H1 (cell line): ENCODE measurements at regions not wholly inside any gene's neighbourhood (a gene's known extent, or its start where the extent isn't known, plus 50 kb on each side); places are given as distances from the start of the nearest gene placed in this dataset.

Experiments used
- CTCF ChIA-PET: fragments of 300-600 bp; sonication (Branson Sonifier 250); formaldehyde crosslinking; loops from one replicate; lab custom pipeline; 2021; ENCODE audit not compliant: partially characterized antibody; lab: Charles Lee
- POLR2A ChIA-PET: fragments of 300-600 bp; sonication (Branson Sonifier 250); formaldehyde crosslinking; loops from one replicate; lab custom pipeline; 2021; ENCODE audit warnings: inconsistent platforms; ENCODE audit not compliant: partially characterized antibody; lab: Charles Lee
- DNase-seq, 2 experiments: peaks; one replicate each; pipeline versions ENCODE4 v3.0.0 to v3.0.0-alpha.2; 2010 to 2022; ENCODE audit warnings: low spot score in 2 of 2, low read depth in 1 of 2, mixed read lengths in 1 of 2
- FAIRE-seq: peaks from 2 replicates; lab custom pipeline; 2011; peaks lifted over from hg19 to GRCh38; lab: Jason Lieb, UNC
- H2AFZ ChIP-seq: 2 replicates; pipeline ENCODE4 v1.8.1; 2012; ENCODE audit warnings: low read length, inconsistent platforms
- H2AK5ac ChIP-seq: 2 replicates; pipeline ENCODE4 v1.6.1; 2013; ENCODE audit warnings: low read depth, low read length
- H2BK120ac ChIP-seq: replicated peaks from 2 replicates; pipeline ENCODE3; 2013; ENCODE audit warnings: low read depth, low read length, inconsistent platforms
- H2BK12ac ChIP-seq: 2 replicates; pipeline ENCODE4 v1.6.1; 2013; ENCODE audit warnings: low read depth, low read length
- H2BK15ac ChIP-seq: 2 replicates; pipeline ENCODE4 v1.6.1; 2013; ENCODE audit warnings: low read length
- H2BK20ac ChIP-seq: 2 replicates; pipeline ENCODE4 v1.6.1; 2013; ENCODE audit warnings: low read length
- H2BK5ac ChIP-seq: 2 replicates; pipeline ENCODE4 v1.6.1; 2013; ENCODE audit warnings: low read depth, low read length
- H3K14ac ChIP-seq: 2 replicates; pipeline ENCODE4 v1.6.1; 2013; ENCODE audit warnings: inconsistent platforms; ENCODE audit not compliant: insufficient read length
- H3K18ac ChIP-seq: 2 replicates; pipeline ENCODE4 v1.6.1; 2013; ENCODE audit warnings: low read length; ENCODE audit errors: extremely low read depth
- H3K23ac ChIP-seq: 2 replicates; pipeline ENCODE4 v1.6.1; 2013; ENCODE audit warnings: inconsistent platforms; ENCODE audit not compliant: insufficient read length
- H3K23me2 ChIP-seq: 2 replicates; pipeline ENCODE4 v1.6.1; 2013; ENCODE audit warnings: low read depth, low read length
- H3K27ac ChIP-seq: 2 replicates; pipeline ENCODE4 v1.6.1; 2011; ENCODE audit warnings: low read depth, low read length, inconsistent platforms
- H3K27me3 ChIP-seq, 4 experiments: replicated peaks in 1 of 4; 1 replicate in 1 of 4; 2 replicates in 3 of 4; pipeline versions ENCODE4 v1.6.1 to v1.8.1; 2011 to 2013; ENCODE audit warnings: low read length in 3 of 4, mild to moderate bottlenecking in 3 of 4, inconsistent platforms in 2 of 4, mixed read lengths in 2 of 4, moderate library complexity in 1 of 4; ENCODE audit not compliant: control insufficient read depth in 3 of 4, insufficient read depth in 3 of 4; ENCODE audit errors: extremely low read depth in 1 of 4
- H3K36me3 ChIP-seq, 4 experiments: 2 replicates each; pipeline versions ENCODE4 v1.6.1 to v1.8.1; 2011 to 2013; ENCODE audit warnings: mild to moderate bottlenecking in 4 of 4, low read length in 3 of 4, moderate library complexity in 2 of 4, control low read depth in 1 of 4, inconsistent platforms in 1 of 4; ENCODE audit not compliant: insufficient read depth in 4 of 4, control insufficient read depth in 2 of 4
- H3K4ac ChIP-seq: replicated peaks from 2 replicates; pipeline ENCODE3; 2013; ENCODE audit warnings: low read length, low read depth, mixed read lengths, inconsistent platforms; ENCODE audit not compliant: insufficient read length
- H3K4me1 ChIP-seq, 4 experiments: replicated peaks in 1 of 4; 1 replicate in 1 of 4; 2 replicates in 3 of 4; pipeline versions ENCODE4 v1.6.1 to v1.8.1; 2011 to 2013; ENCODE audit warnings: low read length in 3 of 4, inconsistent platforms in 2 of 4, mixed read lengths in 1 of 4; ENCODE audit not compliant: insufficient read depth in 4 of 4, control insufficient read depth in 3 of 4
- H3K4me2 ChIP-seq, 2 experiments: 2 replicates each; pipeline versions ENCODE4 v1.6.1 to v1.8.1; 2011 to 2013; ENCODE audit warnings: low read depth in 2 of 2, low read length in 2 of 2, control low read depth in 1 of 2, inconsistent platforms in 1 of 2, mild to moderate bottlenecking in 1 of 2; ENCODE audit not compliant: insufficient read depth in 1 of 2
- H3K4me3 ChIP-seq, 4 experiments: fragments of 200-600, 300-600 bp in 1 of 4; sonication (generic), shearing (Covaris generic), sonication (Bioruptor Twin) in 1 of 4; 2 replicates each; pipeline versions ENCODE4 v1.5.1 to v1.8.1; 2011 to 2016; ENCODE audit warnings: low read length in 4 of 4, low read depth in 3 of 4, control low read depth in 2 of 4, inconsistent platforms in 2 of 4, mild to moderate bottlenecking in 2 of 4, mixed read lengths in 1 of 4, moderate library complexity in 1 of 4; ENCODE audit not compliant: insufficient read depth in 2 of 4; ENCODE audit errors: extremely low read depth in 1 of 4
- H3K56ac ChIP-seq: replicated peaks from 2 replicates; pipeline ENCODE3; 2013; ENCODE audit warnings: low read depth, mild to moderate bottlenecking, mixed read lengths, low read length, inconsistent platforms; ENCODE audit not compliant: insufficient read length
- H3K79me1 ChIP-seq: 2 replicates; pipeline ENCODE4 v1.6.1; 2013; ENCODE audit warnings: low read depth, low read length, control low read depth
- H3K79me2 ChIP-seq, 2 experiments: 2 replicates each; pipeline versions ENCODE4 v1.6.1 to v1.8.1; 2012 to 2013; ENCODE audit warnings: low read length in 2 of 2, mild to moderate bottlenecking in 2 of 2, inconsistent platforms in 1 of 2; ENCODE audit not compliant: insufficient read depth in 2 of 2, control insufficient read depth in 1 of 2
- H3K9ac ChIP-seq, 4 experiments: replicated peaks in 1 of 4; 1 replicate in 1 of 4; 2 replicates in 3 of 4; pipeline versions ENCODE4 v1.6.1 to v1.8.1; 2011 to 2013; ENCODE audit warnings: low read depth in 3 of 4, low read length in 3 of 4, control low read depth in 2 of 4, mild to moderate bottlenecking in 2 of 4, moderate library complexity in 2 of 4, inconsistent platforms in 1 of 4; ENCODE audit errors: extremely low read depth in 1 of 4
- H3K9me3 ChIP-seq, 2 experiments: 2 replicates each; pipeline versions ENCODE4 v1.6.1 to v1.8.1; 2012 to 2013; ENCODE audit warnings: mild to moderate bottlenecking in 2 of 2, moderate library complexity in 2 of 2, control low read depth in 1 of 2, inconsistent platforms in 1 of 2, low read depth in 1 of 2, low read length in 1 of 2, mixed read lengths in 1 of 2; ENCODE audit not compliant: insufficient read depth in 2 of 2
- H4K20me1 ChIP-seq, 2 experiments: replicated peaks in 1 of 2; 2 replicates each; pipeline versions ENCODE3 to v1.8.1; 2011 to 2013; ENCODE audit warnings: inconsistent platforms in 2 of 2, low read length in 2 of 2, mild to moderate bottlenecking in 1 of 2; ENCODE audit not compliant: insufficient read depth in 2 of 2, control insufficient read depth in 1 of 2
- H4K5ac ChIP-seq: 2 replicates; pipeline ENCODE4 v1.6.1; 2013; ENCODE audit warnings: low read length, low read depth, mixed read lengths, inconsistent platforms; ENCODE audit not compliant: insufficient read length
- H4K8ac ChIP-seq: 2 replicates; pipeline ENCODE4 v1.8.0; 2013; ENCODE audit warnings: mild to moderate bottlenecking, moderate library complexity, low read length, inconsistent platforms; ENCODE audit not compliant: insufficient read depth; ENCODE audit errors: extremely low read depth
- H4K91ac ChIP-seq: replicated peaks from 2 replicates; pipeline ENCODE3; 2013; ENCODE audit warnings: low read length, mixed read lengths, inconsistent platforms; ENCODE audit not compliant: insufficient read length
- BACH1 ChIP-seq: IDR thresholded peaks from 2 replicates; pipeline ENCODE4 v1.6.1; 2012; ENCODE audit warnings: low read length, improper control_type of control experiment
- CBX5 ChIP-seq: fragments of 300-800, 300-1000 bp; sonication (generic); IDR thresholded peaks from 2 replicates; pipeline ENCODE4 v1.7.1; 2016; ENCODE audit warnings: antibody characterized with exemption, low read length, low read depth
- CHD2 ChIP-seq: IDR thresholded peaks from 2 replicates; pipeline ENCODE4 v1.6.1; 2012; ENCODE audit warnings: low read length, improper control_type of control experiment
- RXRA ChIP-seq: IDR thresholded peaks from 2 replicates; pipeline ENCODE4 v1.6.1; 2011; ENCODE audit warnings: low read depth, mild to moderate bottlenecking, low read length, moderate library complexity; ENCODE audit not compliant: insufficient read depth
- TAF1 ChIP-seq: IDR thresholded peaks from 2 replicates; pipeline ENCODE4 v1.6.1; 2011; ENCODE audit warnings: mild to moderate bottlenecking, low read depth, low read length
- TBP ChIP-seq: IDR thresholded peaks from 2 replicates; pipeline ENCODE4 v1.6.1; 2011; ENCODE audit warnings: low read depth, low read length, improper control_type of control experiment
- WGBS, 2 experiments: shearing (Covaris generic) in 1 of 2; methylation state at CpG; one replicate each; pipeline versions ENCODE4 v1.1.6 to v1.1.7; 2013 to 2015; ENCODE audit warnings: low lambda C conversion rate in 2 of 2, mixed read lengths in 2 of 2, inconsistent platforms in 1 of 2, low coverage in 1 of 2, missing lambda C conversion rate in 1 of 2; ENCODE audit not compliant: insufficient replicate concordance in 2 of 2, insufficient coverage in 1 of 2, insufficient read length in 1 of 2; ENCODE audit errors: extremely low coverage in 1 of 2, missing lambda C conversion rate in 1 of 2; 5-methylcytosine and 5-hydroxymethylcytosine counted together
- TF ChIP-seq, protein P1 (sequence below): IDR thresholded peaks from 2 replicates; pipeline ENCODE4 v1.6.1; 2012; ENCODE audit warnings: inconsistent platforms

DNA sequence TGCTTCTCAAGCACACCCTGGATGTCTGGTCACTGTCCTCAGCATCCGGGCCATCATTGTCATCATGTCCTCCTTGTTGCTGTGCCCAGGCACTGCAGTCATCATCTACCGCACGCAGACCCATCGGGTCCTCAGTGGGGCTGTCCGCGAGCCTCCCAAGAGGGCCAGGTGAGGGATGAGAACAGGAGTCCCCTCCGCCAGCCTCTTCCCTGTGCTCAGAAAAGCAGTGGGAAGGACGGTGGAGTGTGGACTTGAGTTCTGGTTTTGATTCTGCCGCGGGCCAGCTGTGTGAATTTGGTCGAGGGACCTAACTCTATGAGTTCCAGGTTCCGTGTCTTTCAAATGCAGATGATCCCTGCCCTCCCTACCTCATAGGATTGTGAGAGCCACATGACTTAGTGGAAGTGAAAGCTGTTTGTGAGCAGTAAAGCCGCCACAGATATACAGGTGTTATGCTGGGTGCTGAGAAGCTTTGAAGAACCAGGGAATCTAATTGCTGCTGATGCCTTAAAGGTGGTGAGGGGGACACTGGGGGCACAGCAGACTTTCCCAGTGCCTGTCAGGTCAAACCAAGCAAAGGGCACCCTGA is 122.9 kb upstream of the RAP1B start:
- H3K79me2 ChIP-seq: no peaks in the 10 kb centered on the region
- H3K9ac ChIP-seq: no peak overlapping the region; a peak in 1 of 7 replicates
- no peaks in the 10 kb centered on the region for H3K79me1 ChIP-seq
- H3K4me2 ChIP-seq: no peak overlapping the region
- H4K5ac ChIP-seq: no peak overlapping the region
- H3K27ac ChIP-seq: no peak overlapping the region
- H4K20me1 ChIP-seq: no peaks in the 10 kb centered on the region
- peak overlapping the region; percentile 14 for H3K4ac ChIP-seq
- no peak overlapping the region for H3K18ac ChIP-seq
- DNase-seq (no peak), FAIRE-seq (no peak)
- H3K23ac ChIP-seq: no peak overlapping the region
- no peaks in the 10 kb centered on the region for H3K23me2 ChIP-seq
- H2BK20ac ChIP-seq: no peak overlapping the region
- no peaks in the 10 kb centered on the region for H3K27me3 ChIP-seq
- H2AFZ ChIP-seq: peak overlapping the region; percentile 30; the same call in 1 of the 2 replicates
- no peak overlapping the region for H2AK5ac ChIP-seq
- WGBS, 2 experiments: 85% methylated on average over 13 of the region's 13 CpGs; no CpG with 5 or more reads in 1 of the 2 experiments
- no peak for TF ChIP-seq BACH1
- TF ChIP-seq RXRA: no peak
- no peak for TF ChIP-seq TAF1
- TF ChIP-seq, protein P1, sequence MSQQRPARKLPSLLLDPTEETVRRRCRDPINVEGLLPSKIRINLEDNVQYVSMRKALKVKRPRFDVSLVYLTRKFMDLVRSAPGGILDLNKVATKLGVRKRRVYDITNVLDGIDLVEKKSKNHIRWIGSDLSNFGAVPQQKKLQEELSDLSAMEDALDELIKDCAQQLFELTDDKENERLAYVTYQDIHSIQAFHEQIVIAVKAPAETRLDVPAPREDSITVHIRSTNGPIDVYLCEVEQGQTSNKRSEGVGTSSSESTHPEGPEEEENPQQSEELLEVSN: no peak
- TF ChIP-seq TBP: no peak
- TF ChIP-seq CBX5: no peak
- TF ChIP-seq CHD2: no peak
- H3K36me3 ChIP-seq: no peaks in the 10 kb centered on the region
- peak overlapping the region; percentile 98; the same call in 1 of the 2 replicates for H2BK15ac ChIP-seq
- peak overlapping the region; percentile 29 for H4K91ac ChIP-seq
- H4K8ac ChIP-seq: peak overlapping the region; percentile 57; the same call in 1 of the 2 replicates
- no peak overlapping the region for H2BK120ac ChIP-seq
- CTCF ChIA-PET: interaction anchor here (0.6 kb wide), 1 partner anchor 385 kb away, joined by 3 read pairs; no protein-coding TSS in a partner anchor
- no peak overlapping the region for H2BK5ac ChIP-seq
- no peak overlapping the region for H3K14ac ChIP-seq
- peaks cover 0 to 4% (median 1%) of the 10 kb centered on the region in 4 experiments; a peak in 1 of 7 replicates for H3K4me1 ChIP-seq
- no peak overlapping the region for H3K4me3 ChIP-seq
- H3K56ac ChIP-seq: no peak overlapping the region
- POLR2A ChIA-PET: no interaction called here
- no peaks in the 10 kb centered on the region for H3K9me3 ChIP-seq
- peak overlapping the region; percentile 82; the same call in 1 of the 2 replicates for H2BK12ac ChIP-seq
